Activated CD4-positive, alpha-beta T cell treated with anti-CD3 and anti-CD28 coated beads for 4 hours (primary cell): ENCODE measurements at regions not wholly inside any gene's neighbourhood (a gene's known extent, or its start where the extent isn't known, plus 50 kb on each side); places are given as distances from the start of the nearest gene placed in this dataset.

Experiments used
- DNase-seq, 2 donors: peaks; one replicate each; pipeline ENCODE4 v3.0.0-alpha.2; 2020

GRCh38 chr13:111394211-111394922, 73.9 kb downstream of the TEX29 start:
- no peak for DNase-seq

GRCh38 chr13:111395511-111396393, 75.3 kb downstream of the TEX29 start:
- no peak for DNase-seq

GRCh38 chr13:111396457-111396856, 76.0 kb downstream of the TEX29 start:
- DNase-seq: no peak

DNA sequence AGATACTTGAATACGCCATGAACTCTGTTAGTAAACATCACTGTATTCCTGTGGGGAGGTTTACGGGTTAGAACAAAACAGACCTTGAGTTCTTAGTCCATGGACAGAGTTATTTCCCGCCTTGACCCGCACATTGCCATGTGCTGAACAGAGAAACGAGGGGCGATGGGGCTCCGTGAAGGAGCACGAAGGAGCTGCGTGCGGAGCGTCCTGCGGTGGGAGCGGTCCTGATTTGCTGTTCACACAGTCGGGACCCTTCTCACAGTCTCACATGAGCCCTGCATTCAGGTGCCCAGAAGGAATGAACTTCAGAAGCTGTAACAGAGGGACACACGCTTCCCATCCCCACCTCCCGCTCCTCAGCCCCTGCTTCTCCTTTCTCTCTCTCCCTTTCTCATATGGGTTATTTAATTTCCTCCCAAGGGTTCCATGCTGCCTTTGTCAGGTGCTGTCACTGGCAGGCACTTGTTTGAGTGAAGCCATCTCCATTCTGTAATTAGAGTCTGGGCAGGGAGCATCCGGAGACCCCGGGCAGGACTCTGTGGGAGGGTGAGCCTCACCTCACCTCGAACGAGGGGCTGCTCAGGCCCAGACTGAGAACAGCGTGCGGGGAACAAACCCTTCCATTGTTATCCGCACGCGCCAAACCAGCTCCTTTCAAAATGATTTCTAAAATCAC, 76.9 kb downstream of the TEX29 start:
- no peak for DNase-seq

GRCh38 chr13:111398196-111398595, 77.8 kb downstream of the TEX29 start:
- DNase-seq: no peak

GRCh38 chr13:111398715-111399299, 78.4 kb downstream of the TEX29 start:
- no peak for DNase-seq

DNA sequence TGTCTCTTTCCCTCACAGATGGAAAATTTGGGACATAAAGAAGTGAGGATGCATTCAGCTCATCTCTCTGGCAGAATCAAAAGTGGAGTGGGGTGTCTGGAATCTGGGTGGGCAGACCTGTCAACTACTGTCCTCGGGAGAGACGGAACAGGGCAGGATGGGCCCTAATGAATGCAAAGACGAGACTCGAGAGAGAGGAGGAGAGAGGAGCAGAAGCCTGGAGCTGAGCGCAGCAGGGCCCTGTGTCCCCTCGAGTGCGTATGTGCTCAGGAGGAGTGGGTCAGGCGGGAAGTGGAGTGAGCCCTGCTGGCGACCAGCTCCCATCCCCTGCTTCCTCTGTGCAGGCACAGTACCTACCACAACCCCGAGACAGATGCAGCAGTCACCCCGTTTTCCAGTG, 78.9 kb downstream of the TEX29 start:
- DNase-seq: no peak

DNA sequence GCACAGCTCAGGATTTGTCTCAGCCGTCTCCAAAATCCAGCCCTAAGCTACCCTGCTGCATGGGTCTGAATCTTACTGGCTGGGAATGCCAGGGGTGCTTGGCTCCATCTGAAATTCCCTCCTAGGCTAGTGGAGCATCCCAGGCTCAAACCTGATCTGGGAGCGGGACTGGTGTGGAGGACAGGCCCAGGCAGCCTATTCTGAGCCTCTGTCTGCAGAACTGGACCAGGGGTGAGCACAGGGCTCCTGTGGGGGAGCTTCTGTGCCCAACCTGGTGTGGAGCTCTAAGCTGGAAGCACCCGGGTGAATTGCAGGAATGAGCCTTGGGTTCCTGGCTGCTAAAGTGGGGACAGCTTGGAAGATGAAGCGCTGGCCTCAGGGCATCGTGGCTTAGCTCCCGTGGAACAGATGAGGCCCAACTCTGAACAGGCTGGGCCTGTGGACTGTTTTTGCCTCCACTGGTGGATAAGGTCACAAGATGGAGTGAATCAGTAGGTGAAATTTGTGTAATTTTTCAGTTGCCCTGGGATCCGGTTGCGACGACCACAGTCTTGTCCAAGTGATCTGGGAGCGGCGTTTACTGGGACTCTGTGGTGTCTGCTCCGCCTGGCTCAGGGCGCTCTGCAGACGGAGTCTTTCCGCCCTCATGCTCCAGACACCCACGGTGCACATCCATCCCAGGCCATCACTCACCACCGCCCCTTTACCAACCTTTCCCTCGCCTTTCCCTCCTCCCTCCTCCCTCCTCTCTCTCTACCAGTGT, 79.5 kb downstream of the TEX29 start:
- no peak for DNase-seq

DNA sequence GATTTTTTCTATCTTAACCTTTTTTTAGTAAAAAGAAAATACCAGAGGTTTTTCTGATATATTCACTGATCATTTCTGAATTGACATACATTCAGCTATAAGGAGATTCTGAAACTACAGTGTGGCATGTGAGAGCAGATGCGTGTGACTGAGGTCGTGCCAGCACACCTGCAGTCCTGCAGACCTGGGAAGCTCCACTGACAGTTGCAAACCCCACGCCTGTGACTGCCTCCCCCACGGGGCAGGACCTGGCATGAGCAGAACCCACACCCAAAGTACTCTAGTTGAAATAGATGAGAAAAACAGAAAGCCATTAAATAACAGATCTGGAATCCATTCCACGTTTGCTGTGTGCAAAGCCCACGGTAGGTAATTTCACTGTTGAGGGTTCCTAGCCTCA, 80.7 kb downstream of the TEX29 start:
- DNase-seq: no peak

DNA sequence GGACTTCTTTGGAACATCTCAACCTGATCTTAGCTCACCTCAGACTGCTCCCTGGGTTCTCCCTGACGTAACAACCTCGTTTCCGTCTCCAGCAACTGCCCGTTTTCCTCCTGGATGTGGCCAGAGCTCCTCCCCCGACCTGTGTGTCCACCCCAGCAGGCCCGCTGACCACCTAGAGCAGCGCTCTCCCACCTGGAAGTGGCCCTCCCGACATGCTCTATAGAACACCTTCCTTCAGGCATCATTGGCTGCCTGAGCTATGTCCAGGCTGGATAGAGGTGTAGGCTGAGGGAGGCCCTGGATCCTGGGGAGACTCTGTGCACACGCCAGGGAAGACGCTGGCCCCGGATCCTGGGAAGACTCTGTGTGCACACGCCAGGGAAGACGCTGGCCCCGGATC, 81.3 kb downstream of the TEX29 start:
- no peak for DNase-seq

- no peak for DNase-seq
Observed at GRCh38 chr13:111402441-111402840, 82.0 kb downstream of the TEX29 start.

- DNase-seq: no peak
Observed at GRCh38 chr13:111403266-111403665, 82.8 kb downstream of the TEX29 start.

DNA sequence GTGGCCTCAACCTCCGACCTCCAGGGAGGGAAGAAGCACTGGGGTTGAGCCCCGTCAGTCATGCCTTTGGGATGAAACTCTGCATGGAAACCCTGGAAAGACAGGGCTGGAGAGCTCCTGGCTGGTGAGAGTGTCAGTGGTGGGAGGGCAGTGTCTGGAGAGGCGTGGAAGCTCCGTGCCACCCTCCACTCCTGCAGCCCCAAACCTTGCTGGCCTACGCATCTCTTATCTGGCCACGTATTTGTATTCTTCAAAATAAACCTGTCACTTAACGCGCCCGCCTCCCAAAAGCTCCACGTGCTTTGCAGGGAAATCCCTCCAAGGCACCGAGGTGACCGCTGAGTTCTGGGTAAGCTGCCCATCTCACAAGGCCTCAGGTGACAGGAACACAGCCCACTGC, 84.3 kb downstream of the TEX29 start:
- no peak for DNase-seq

DNA sequence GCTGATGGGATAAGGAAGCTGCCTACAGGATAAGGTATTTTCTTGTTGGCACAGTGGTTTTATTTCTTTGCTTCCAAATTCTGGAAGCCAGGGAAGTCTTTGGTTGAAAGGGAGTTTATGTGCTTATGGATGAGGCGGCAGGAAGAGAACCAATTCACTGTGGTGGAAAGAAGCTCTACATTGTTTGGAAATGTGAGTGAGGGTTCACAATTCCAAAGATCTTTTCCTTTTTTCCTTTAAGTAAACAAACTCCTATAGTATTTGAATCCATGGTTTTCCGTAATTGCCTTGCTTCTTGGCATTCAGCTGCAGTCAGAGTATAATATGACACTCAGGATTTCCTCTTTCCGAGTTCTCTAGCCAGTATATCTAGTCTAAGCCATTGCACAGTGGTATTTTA, 86.2 kb downstream of the TEX29 start:
- DNase-seq: no peak

DNA sequence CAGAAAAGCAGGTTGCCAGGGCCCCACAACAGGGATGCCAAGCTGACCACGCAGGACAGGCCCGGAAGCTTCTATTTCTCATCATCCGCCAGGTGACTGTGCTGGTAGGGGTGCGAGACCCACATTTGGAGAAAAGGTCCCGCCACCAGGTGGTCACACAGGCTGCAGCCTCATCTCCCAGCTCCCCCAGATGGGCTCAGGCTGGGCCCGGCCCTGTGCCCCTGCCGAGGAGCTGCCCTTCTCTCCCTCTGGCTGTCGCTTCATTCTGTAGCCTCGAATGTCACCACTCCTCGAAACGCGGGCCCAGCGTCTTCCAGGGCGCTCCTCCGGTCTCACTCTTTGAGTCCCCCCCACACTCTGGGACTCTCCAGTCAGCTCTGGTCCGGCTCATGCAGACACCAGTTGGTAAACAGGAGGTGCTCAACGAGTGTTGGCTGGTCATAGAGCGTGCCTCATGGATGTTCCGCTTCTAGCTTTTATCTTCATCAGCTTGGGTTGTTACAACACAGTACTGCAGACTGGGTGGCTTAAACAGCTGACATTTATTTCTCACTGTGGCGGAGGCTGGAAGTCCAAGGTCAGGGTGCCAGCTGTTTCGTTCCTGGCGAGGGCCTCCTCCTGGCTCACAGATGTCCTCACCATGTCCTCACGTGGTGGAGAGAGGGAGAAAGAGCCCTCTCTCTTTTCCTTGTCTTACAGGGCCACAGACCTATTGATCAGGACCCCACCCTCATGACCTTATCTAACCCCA, 87.1 kb downstream of the TEX29 start:
- DNase-seq: no peak

DNA sequence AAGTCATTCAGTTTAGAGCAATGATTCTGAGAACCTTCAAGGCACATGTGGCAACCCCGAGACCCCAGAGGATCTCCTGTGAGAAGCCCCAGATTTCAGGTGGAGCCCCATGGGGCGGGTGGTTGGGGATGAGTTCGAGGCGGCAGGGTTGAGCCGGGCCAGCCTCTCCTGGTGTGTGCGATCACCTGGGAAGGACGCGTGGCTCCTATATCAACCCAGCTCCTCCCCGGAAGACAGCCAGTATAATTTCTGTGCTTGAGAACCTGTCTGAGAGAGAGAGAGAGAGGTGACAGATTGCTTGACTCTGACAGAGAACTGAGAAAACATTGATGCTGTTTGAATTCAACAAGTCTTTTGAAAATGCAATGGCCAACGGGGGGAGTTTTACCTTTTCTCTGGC, 89.0 kb downstream of the TEX29 start:
- no peak for DNase-seq

DNA sequence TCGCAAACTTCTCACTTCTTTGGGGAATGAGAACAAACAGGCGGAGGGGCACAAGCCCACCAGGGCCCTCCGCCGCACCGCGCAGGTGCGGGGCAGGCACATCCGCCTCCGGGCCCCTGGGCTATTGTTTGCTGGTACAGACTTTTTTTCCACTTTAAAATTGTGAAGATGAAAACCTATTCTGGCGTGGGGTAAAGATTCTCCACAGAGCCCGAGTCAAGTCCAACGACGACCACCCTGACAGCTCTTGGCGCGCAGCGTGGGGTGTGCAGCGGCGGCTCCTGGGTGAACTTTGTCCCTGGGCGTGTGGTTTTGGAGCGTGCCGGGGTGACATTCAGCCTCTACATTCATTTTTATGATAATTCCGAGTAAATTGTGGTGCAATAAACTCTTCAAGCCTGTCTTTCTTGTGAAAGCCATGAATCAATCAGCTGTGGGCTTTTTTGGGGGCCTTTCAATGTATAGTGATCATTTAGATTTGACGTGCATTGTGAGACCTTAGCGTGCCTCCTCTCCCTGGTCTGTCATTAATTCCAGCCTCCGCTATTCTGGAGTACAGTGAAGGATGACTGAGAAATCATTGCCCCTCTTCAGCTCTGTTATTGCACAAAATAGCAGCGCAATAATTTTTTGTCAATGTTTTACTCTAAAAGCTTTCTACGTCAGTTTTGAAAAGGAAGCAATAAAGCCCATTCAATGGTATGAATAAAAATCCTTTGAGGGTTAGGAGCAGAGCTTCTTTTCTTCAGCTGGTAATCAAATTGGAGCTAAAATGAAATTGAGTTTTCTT, 90.0 kb downstream of the TEX29 start:
- no peak for DNase-seq

GRCh38 chr13:111411151-111411858, 90.9 kb downstream of the TEX29 start:
- DNase-seq: no peak

GRCh38 chr13:111411919-111412650, 91.6 kb downstream of the TEX29 start:
- DNase-seq: no peak
